SK-N-SH (cell line): ENCODE measurements at regions not wholly inside any gene's neighbourhood (a gene's known extent, or its start where the extent isn't known, plus 50 kb on each side); places are given as distances from the start of the nearest gene placed in this dataset.

Experiments used
- CTCF ChIA-PET: fragments of 300-600, 350-600 bp; formaldehyde crosslinking; extraction: SDS; loops from one replicate; lab custom pipeline; 2021; lab: Yijun Ruan, JAX
- POLR2A ChIA-PET: fragments of 350-600 bp; sonication (Branson Sonifier 250); formaldehyde crosslinking; extraction: SDS; loops from one replicate; lab custom pipeline; 2020; ENCODE audit warnings: antibody characterized with exemption, inconsistent platforms; lab: Yijun Ruan, JAX
- DNase-seq: peaks from one replicate; pipeline ENCODE4 v3.0.0; 2012
- H2AFZ ChIP-seq: fragments of 200-600 bp; sonication (generic); 2 replicates; pipeline ENCODE4 v1.8.1; 2016; ENCODE audit warnings: antibody characterized with exemption, mild to moderate bottlenecking, low read depth
- H3F3A ChIP-seq: fragments of 200-600 bp; sonication (generic); replicated peaks from 2 replicates; pipeline ENCODE3; 2016; ENCODE audit warnings: antibody characterized with exemption, mild to moderate bottlenecking; ENCODE audit not compliant: insufficient read depth
- H3K27ac ChIP-seq, 2 experiments: fragments of 200-500 bp in 1 of 2; fragments of 200-600 bp in 1 of 2; sonication (Bioruptor generic) in 1 of 2; sonication (generic), shearing (Covaris generic) in 1 of 2; 2 replicates each; pipeline versions ENCODE4 v1.5.1 to v1.6.1; 2014 to 2016; ENCODE audit warnings: low read depth in 2 of 2, inconsistent platforms in 1 of 2, low read length in 1 of 2, mild to moderate bottlenecking in 1 of 2, mixed read lengths in 1 of 2
- H3K27me3 ChIP-seq: fragments of 200-600 bp; sonication (generic), shearing (Covaris generic); 2 replicates; pipeline ENCODE4 v1.6.1; 2016; ENCODE audit warnings: mixed run types; ENCODE audit not compliant: insufficient read depth
- H3K36me3 ChIP-seq, 2 experiments: fragments of 200-500 bp in 1 of 2; fragments of 200-600 bp in 1 of 2; sonication (Bioruptor generic) in 1 of 2; sonication (generic) in 1 of 2; replicated peaks in 1 of 2; 2 replicates each; pipeline versions ENCODE3 to v1.5.1; 2014 to 2016; ENCODE audit warnings: low read length in 1 of 2, mild to moderate bottlenecking in 1 of 2; ENCODE audit not compliant: insufficient read depth in 2 of 2, control insufficient read depth in 1 of 2
- H3K4me1 ChIP-seq, 2 experiments: fragments of 200-500 bp in 1 of 2; fragments of 200-600 bp in 1 of 2; sonication (Bioruptor generic) in 1 of 2; sonication (generic), shearing (Covaris generic) in 1 of 2; 2 replicates each; pipeline versions ENCODE4 v1.5.1 to v1.6.1; 2014 to 2016; ENCODE audit warnings: low read depth in 1 of 2, low read length in 1 of 2, mixed run types in 1 of 2; ENCODE audit not compliant: insufficient read depth in 2 of 2, control insufficient read depth in 1 of 2
- H3K4me2 ChIP-seq: fragments of 200-600 bp; sonication (generic), shearing (Covaris generic); 2 replicates; pipeline ENCODE4 v1.6.1; 2017; ENCODE audit warnings: mixed run types
- H3K4me3 ChIP-seq, 2 experiments: fragments of 200-500 bp in 1 of 2; fragments of 200-600 bp in 1 of 2; sonication (Bioruptor generic) in 1 of 2; sonication (generic), shearing (Covaris generic) in 1 of 2; 2 replicates each; pipeline versions ENCODE4 v1.5.1 to v1.8.1; 2014 to 2016; ENCODE audit warnings: low read depth in 2 of 2, inconsistent platforms in 1 of 2, low read length in 1 of 2, mild to moderate bottlenecking in 1 of 2, mixed read lengths in 1 of 2, moderate library complexity in 1 of 2
- H3K79me2 ChIP-seq: fragments of 200-600 bp; sonication (generic); 2 replicates; pipeline ENCODE4 v1.8.1; 2017; ENCODE audit warnings: mild to moderate bottlenecking; ENCODE audit not compliant: insufficient read depth
- H3K9ac ChIP-seq: fragments of 200-600 bp; sonication (generic); 2 replicates; pipeline ENCODE4 v1.6.1; 2017; ENCODE audit warnings: mixed run types
- H3K9me2 ChIP-seq: fragments of 200-600 bp; sonication (generic); 2 replicates; pipeline ENCODE4 v1.6.1; 2017; ENCODE audit warnings: mixed run types
- H3K9me3 ChIP-seq: fragments of 200-600 bp; sonication (generic); 2 replicates; pipeline ENCODE4 v1.6.1; 2017; ENCODE audit warnings: mixed run types, mild to moderate bottlenecking, moderate library complexity
- H4K20me1 ChIP-seq: fragments of 200-600 bp; sonication (generic); 2 replicates; pipeline ENCODE4 v1.6.1; 2017; ENCODE audit warnings: mild to moderate bottlenecking, mixed run types; ENCODE audit not compliant: insufficient read depth
- CTCF ChIP-seq: fragments of 200-600 bp; sonication (generic); IDR thresholded peaks from 2 replicates; pipeline ENCODE4 v1.6.1; 2017; ENCODE audit warnings: antibody characterized with exemption, mild to moderate bottlenecking, moderate library complexity
- EP300 ChIP-seq, 2 experiments: IDR thresholded peaks; 2 replicates each; pipeline versions ENCODE4 v1.4.0 to v1.6.1; 2012; ENCODE audit warnings: borderline replicate concordance in 1 of 2, low read depth in 1 of 2, low read length in 1 of 2
- FOSL2 ChIP-seq: IDR thresholded peaks from 2 replicates; pipeline ENCODE4 v1.4.0; 2012; ENCODE audit warnings: low read depth, mild to moderate bottlenecking, moderate library complexity, borderline replicate concordance
- GABPA ChIP-seq: IDR thresholded peaks from 2 replicates; pipeline ENCODE4 v1.4.0; 2012; ENCODE audit warnings: low read depth, mild to moderate bottlenecking
- GATA2 ChIP-seq: sonication (generic); formaldehyde crosslinking; IDR thresholded peaks from 2 replicates; pipeline ENCODE4 v1.5.0; 2020; ENCODE audit warnings: mild to moderate bottlenecking, missing genetic modification reagents
- MAX ChIP-seq: IDR thresholded peaks from 2 replicates; pipeline ENCODE4 v1.4.0; 2012; ENCODE audit warnings: low read depth
- MEF2A ChIP-seq: IDR thresholded peaks from 2 replicates; pipeline ENCODE4 v1.4.0; 2012; ENCODE audit warnings: low read depth, borderline replicate concordance
- PBX3 ChIP-seq: IDR thresholded peaks from 2 replicates; pipeline ENCODE4; 2012
- POLR2AphosphoS5 ChIP-seq: IDR thresholded peaks from 2 replicates; pipeline ENCODE4 v1.6.1; 2012; ENCODE audit warnings: low read depth, low read length
- REST ChIP-seq: IDR thresholded peaks from 2 replicates; pipeline ENCODE4 v1.6.1; 2012; ENCODE audit warnings: mild to moderate bottlenecking, low read depth, low read length, moderate library complexity
- RFX5 ChIP-seq: IDR thresholded peaks from 2 replicates; pipeline ENCODE4 v1.6.1; 2012; ENCODE audit warnings: mild to moderate bottlenecking, improper control_type of control experiment, low read length
- SIN3A ChIP-seq: IDR thresholded peaks from 2 replicates; pipeline ENCODE4 v1.6.1; 2012; ENCODE audit warnings: low read depth, mild to moderate bottlenecking, low read length, moderate library complexity, borderline replicate concordance
- TAF1 ChIP-seq: IDR thresholded peaks from 2 replicates; pipeline ENCODE4 v1.6.1; 2012; ENCODE audit warnings: low read depth, mild to moderate bottlenecking, low read length, moderate library complexity, borderline replicate concordance
- YY1 ChIP-seq: IDR thresholded peaks from 2 replicates; pipeline ENCODE4 v1.4.0; 2012; ENCODE audit warnings: low read depth, mild to moderate bottlenecking
- ZBTB33 ChIP-seq: IDR thresholded peaks from 2 replicates; pipeline ENCODE4 v1.4.0; 2012; ENCODE audit warnings: low read depth, borderline replicate concordance
- WGBS: methylation state at CpG from one replicate; pipeline ENCODE4 v1.1.6; 2017; ENCODE audit warnings: low lambda C conversion rate; 5-methylcytosine and 5-hydroxymethylcytosine counted together

- H4K20me1 ChIP-seq, result no peaks in the 10 kb centered on the region
- no peak for TF ChIP-seq YY1
- no peak for TF ChIP-seq MEF2A
- no peak for TF ChIP-seq GATA2 (CRISPR knock-in tag)
- TF ChIP-seq CTCF, result no peak
- TF ChIP-seq RFX5, result no peak
- no peak for TF ChIP-seq TAF1
- no peak for TF ChIP-seq PBX3
- no peak for TF ChIP-seq POLR2AphosphoS5
- no peak for TF ChIP-seq GABPA
- TF ChIP-seq SIN3A, result no peak
- TF ChIP-seq EP300 (IDR thresholded peaks at IDR 0.05; ENCODE audit: borderline replicate concordance in 1 of 2, low read depth in 1 of 2, low read length in 1 of 2), result no peak
- no peak for TF ChIP-seq MAX
- TF ChIP-seq, all 33 proteins: peak for 0
- Histone ChIP-seq H3F3A (no peaks in the 10 kb centered on the region), H3K4me2 (no peak overlapping the region), H3K36me3 (no peaks in the 10 kb centered on the region), H3K9ac (no peak overlapping the region), H3K4me1 (peaks cover 0 to 28% of the 10 kb centered on the region in 2 experiments; a peak in 1 of 4 replicates), H3K9me3 (no peaks in the 10 kb centered on the region), H3K4me3 (no peak overlapping the region), H3K27me3 (no peaks in the 10 kb centered on the region), H3K9me2 (no peaks in the 10 kb centered on the region), H3K27ac (no peak overlapping the region), H3K79me2 (no peaks in the 10 kb centered on the region), H2AFZ (no peak overlapping the region)
- WGBS, result 62% methylated on average over 21 of the region's 25 CpGs
- ChIA-PET POLR2A (no interaction called here), CTCF (interaction anchor here (0.9 kb wide), 1 partner anchor 25 kb away, joined by 4 read pairs; no protein-coding TSS in a partner anchor)
- DNase-seq, result peak; percentile 60
Observed at GRCh38 chr9:135186248-135187164, 99.0 kb downstream of the OLFM1 start.

GRCh38 chr9:135187365-135187764 lies 99.9 kb downstream of the OLFM1 start:
- 65% methylated on average over 14 of the region's 14 CpGs for WGBS
- no peaks in the 10 kb centered on the region for H3K36me3 ChIP-seq
- H3K79me2 ChIP-seq, result no peaks in the 10 kb centered on the region
- H3K9me3 ChIP-seq, result no peaks in the 10 kb centered on the region
- peaks cover 0 to 28% of the 10 kb centered on the region in 2 experiments; a peak in 1 of 4 replicates for H3K4me1 ChIP-seq
- no peak for DNase-seq
- H3K4me2 ChIP-seq, result no peak overlapping the region
- H3K9ac ChIP-seq, result no peak overlapping the region
- H2AFZ ChIP-seq, result no peak overlapping the region
- ChIA-PET CTCF (no interaction called here), POLR2A (no interaction called here)
- no peaks in the 10 kb centered on the region for H3F3A ChIP-seq
- no peaks in the 10 kb centered on the region for H3K27me3 ChIP-seq
- no peak overlapping the region for H3K27ac ChIP-seq
- no peaks in the 10 kb centered on the region for H3K9me2 ChIP-seq
- H4K20me1 ChIP-seq, result no peaks in the 10 kb centered on the region
- no peak overlapping the region for H3K4me3 ChIP-seq
- TF ChIP-seq FOSL2 (no peak), RFX5 (no peak), ZBTB33 (no peak), TAF1 (no peak), PBX3 (no peak), REST (no peak)
